B cell (primary cell): ENCODE measurements at regions not wholly inside any gene's neighbourhood (a gene's known extent, or its start where the extent isn't known, plus 50 kb on each side); places are given as distances from the start of the nearest gene placed in this dataset.

Experiments used
- ATAC-seq: fragments of 200-7000 bp; cut with Tn5 transposase; one replicate; pipeline ENCODE4 v1.10.0; 2021; ENCODE audit warnings: low read depth, mild to moderate bottlenecking, moderate number of reproducible peaks, moderate library complexity
- CTCF ChIA-PET: fragments of 350-600 bp; sonication (Branson Sonifier 250); formaldehyde crosslinking; loops from one replicate; lab custom pipeline; 2021; ENCODE audit warnings: antibody characterized with exemption, inconsistent platforms; lab: Charles Lee
- POLR2A ChIA-PET: fragments of 350-600 bp; sonication (Branson Sonifier 250); formaldehyde crosslinking; loops from one replicate; lab custom pipeline; 2021; ENCODE audit warnings: antibody characterized with exemption; lab: Charles Lee
- DNase-seq: peaks from one replicate; pipeline ENCODE4 v3.0.0; 2013
- H2AFZ ChIP-seq: 2 replicates; pipeline ENCODE4 v1.6.1; 2012; ENCODE audit warnings: mild to moderate bottlenecking, low read depth, low read length; ENCODE audit not compliant: insufficient read depth, poor library complexity, severe bottlenecking
- H3K27ac ChIP-seq, 2 donors: 1 replicate in 1 of 2; 2 replicates in 1 of 2; pipeline ENCODE4 v1.5.1; 2012 to 2013; ENCODE audit warnings: low read length in 2 of 2, mild to moderate bottlenecking in 2 of 2, moderate library complexity in 1 of 2
- H3K27me3 ChIP-seq, 4 experiments: fragments of 200-600 bp in 1 of 4; sonication (generic) in 1 of 4; replicated peaks in 1 of 4; 1 replicate in 2 of 4; 2 replicates in 2 of 4; pipeline versions ENCODE4 v1.6.1 to v1.7.0; 2013 to 2016; ENCODE audit warnings: low read length in 3 of 4, mild to moderate bottlenecking in 2 of 4, mixed read lengths in 1 of 4, moderate library complexity in 1 of 4; ENCODE audit not compliant: insufficient read depth in 4 of 4, control insufficient read depth in 3 of 4; ENCODE audit errors: control extremely low read depth in 1 of 4
- H3K36me3 ChIP-seq, 2 experiments: replicated peaks in 1 of 2; 1 replicate in 1 of 2; 2 replicates in 1 of 2; pipeline versions ENCODE4 v1.6.1 to v1.7.1; 2013; ENCODE audit warnings: low read length in 1 of 2; ENCODE audit not compliant: insufficient read depth in 2 of 2, control insufficient read depth in 1 of 2; ENCODE audit errors: control extremely low read depth in 1 of 2, extremely low read depth in 1 of 2
- H3K4me1 ChIP-seq, 2 donors: fragments of 200-600 bp in 1 of 2; sonication (generic) in 1 of 2; 1 replicate in 1 of 2; 2 replicates in 1 of 2; pipeline versions ENCODE4 v1.5.1 to v1.6.1; 2013 to 2017; ENCODE audit warnings: low read length in 2 of 2; ENCODE audit not compliant: control insufficient read depth in 2 of 2, insufficient read depth in 2 of 2
- H3K4me2 ChIP-seq: replicated peaks from 2 replicates; pipeline ENCODE3; 2012; ENCODE audit warnings: mild to moderate bottlenecking, low read depth, low read length; ENCODE audit not compliant: poor library complexity, severe bottlenecking
- H3K4me3 ChIP-seq, 5 experiments: fragments of 200-600 bp in 1 of 5; sonication (generic) in 1 of 5; 1 replicate in 3 of 5; 2 replicates in 2 of 5; pipeline versions ENCODE4 v1.5.1 to v1.7.0; 2011 to 2016; ENCODE audit warnings: low read length in 4 of 5, mild to moderate bottlenecking in 4 of 5, low read depth in 2 of 5, control low read depth in 1 of 5, moderate library complexity in 1 of 5; ENCODE audit not compliant: insufficient read depth in 1 of 5; ENCODE audit errors: control extremely low read depth in 1 of 5, extremely low read depth in 1 of 5
- H3K79me2 ChIP-seq: fragments of 200-600 bp; sonication (generic); one replicate; pipeline ENCODE4 v1.6.0; 2016; ENCODE audit warnings: low read length; ENCODE audit not compliant: control insufficient read depth, insufficient read depth
- H3K9ac ChIP-seq: fragments of 200-600 bp; sonication (generic); 2 replicates; pipeline ENCODE4 v1.6.1; 2017; ENCODE audit warnings: mild to moderate bottlenecking, low read length, moderate library complexity
- H3K9me3 ChIP-seq, 3 donors: one replicate each; pipeline versions ENCODE4 v1.6.1 to v1.7.1; 2013; ENCODE audit warnings: low read length in 2 of 3; ENCODE audit not compliant: control insufficient read depth in 2 of 3, insufficient read depth in 1 of 3; ENCODE audit errors: control extremely low read depth in 1 of 3
- H4K20me1 ChIP-seq: 2 replicates; pipeline ENCODE4 v1.6.0; 2012; ENCODE audit warnings: mild to moderate bottlenecking, low read length; ENCODE audit not compliant: insufficient read depth, control insufficient read depth, poor library complexity, severe bottlenecking
- H3K27ac Mint-ChIP-seq: one replicate; pipeline ENCODE4 v1.8.0; 2021; ENCODE audit warnings: mixed read lengths
- H3K27me3 Mint-ChIP-seq: one replicate; pipeline ENCODE4 v1.8.0; 2021; ENCODE audit warnings: mixed read lengths
- H3K4me1 Mint-ChIP-seq: one replicate; pipeline ENCODE4 v1.8.0; 2021; ENCODE audit warnings: mixed read lengths
- H3K4me3 Mint-ChIP-seq: one replicate; pipeline ENCODE4 v1.8.0; 2021; ENCODE audit warnings: mixed read lengths
- H3K9me3 Mint-ChIP-seq: one replicate; pipeline ENCODE4 v1.8.0; 2022; ENCODE audit warnings: mixed read lengths; ENCODE audit not compliant: insufficient read depth
- EZH2 ChIP-seq: IDR thresholded peaks from 2 replicates; pipeline ENCODE4 v1.6.1; 2012; ENCODE audit warnings: borderline replicate concordance, low read depth, mild to moderate bottlenecking, moderate library complexity, low read length; ENCODE audit not compliant: insufficient read depth, poor library complexity, severe bottlenecking
- WGBS: methylation state at CpG from one replicate; pipeline ENCODE4 v1.1.5; 2013; ENCODE audit warnings: missing lambda C conversion rate; ENCODE audit not compliant: insufficient coverage; 5-methylcytosine and 5-hydroxymethylcytosine counted together
- intact Hi-C: fragments of 100-400 bp; cut with micrococcal nuclease; formaldehyde crosslinking; loops from one replicate; pipeline ENCODE4 v1.10.0; 2022
- TF ChIP-seq, protein P1 (sequence below): fragments of 200-600 bp; IDR thresholded peaks from one replicate; pipeline ENCODE4 v1.8.0; 2022; ENCODE audit warnings: antibody characterized with exemption, mild to moderate bottlenecking

DNA sequence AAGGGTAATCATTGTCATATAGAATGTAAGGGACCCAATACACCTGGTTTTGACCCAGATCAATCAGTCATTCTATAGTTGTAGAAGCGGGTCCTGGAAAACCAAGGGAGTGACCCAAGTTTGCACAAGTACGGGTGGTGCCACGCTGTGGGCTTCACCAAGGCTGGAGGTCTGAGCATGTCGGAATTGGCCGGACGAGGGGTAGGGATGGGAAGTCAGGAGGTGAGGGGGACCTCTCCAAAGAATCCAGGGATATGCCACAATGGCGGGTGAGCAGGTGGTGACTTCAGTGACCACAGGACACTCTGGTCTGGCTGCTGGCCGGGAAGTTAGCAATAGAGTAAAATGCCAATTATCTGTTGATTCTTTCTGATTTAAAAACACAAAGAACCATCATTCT lies 186.6 kb upstream of the FOXQ1 start:
- intact Hi-C loops: no loop called here
- CTCF ChIA-PET: no interaction called here
- Histone ChIP-seq H3K79me2 (no peaks in the 10 kb centered on the region), H3K4me2 (no peak overlapping the region), H3K27ac (no peak overlapping the region), H3K9ac (no peak overlapping the region), H3K4me1 (no peaks in the 10 kb centered on the region), H3K4me3 (no peak overlapping the region), H4K20me1 (no peaks in the 10 kb centered on the region), H2AFZ (no peak overlapping the region), H3K27me3 (peaks cover 0 to 4% (median 0%) of the 10 kb centered on the region in 4 experiments), H3K9me3 (no peaks in the 10 kb centered on the region), H3K36me3 (no peaks in the 10 kb centered on the region)
- POLR2A ChIA-PET: no interaction called here
- Mint-ChIP-seq H3K4me1 (no peaks in the 10 kb centered on the region), H3K27ac (no peak overlapping the region), H3K9me3 (peaks cover 2% of the 10 kb centered on the region), H3K4me3 (no peak overlapping the region), H3K27me3 (peaks cover 6% of the 10 kb centered on the region)
- TF ChIP-seq, protein P1, sequence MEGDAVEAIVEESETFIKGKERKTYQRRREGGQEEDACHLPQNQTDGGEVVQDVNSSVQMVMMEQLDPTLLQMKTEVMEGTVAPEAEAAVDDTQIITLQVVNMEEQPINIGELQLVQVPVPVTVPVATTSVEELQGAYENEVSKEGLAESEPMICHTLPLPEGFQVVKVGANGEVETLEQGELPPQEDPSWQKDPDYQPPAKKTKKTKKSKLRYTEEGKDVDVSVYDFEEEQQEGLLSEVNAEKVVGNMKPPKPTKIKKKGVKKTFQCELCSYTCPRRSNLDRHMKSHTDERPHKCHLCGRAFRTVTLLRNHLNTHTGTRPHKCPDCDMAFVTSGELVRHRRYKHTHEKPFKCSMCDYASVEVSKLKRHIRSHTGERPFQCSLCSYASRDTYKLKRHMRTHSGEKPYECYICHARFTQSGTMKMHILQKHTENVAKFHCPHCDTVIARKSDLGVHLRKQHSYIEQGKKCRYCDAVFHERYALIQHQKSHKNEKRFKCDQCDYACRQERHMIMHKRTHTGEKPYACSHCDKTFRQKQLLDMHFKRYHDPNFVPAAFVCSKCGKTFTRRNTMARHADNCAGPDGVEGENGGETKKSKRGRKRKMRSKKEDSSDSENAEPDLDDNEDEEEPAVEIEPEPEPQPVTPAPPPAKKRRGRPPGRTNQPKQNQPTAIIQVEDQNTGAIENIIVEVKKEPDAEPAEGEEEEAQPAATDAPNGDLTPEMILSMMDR: no peak
- DNase-seq (no peak), ATAC-seq (no peak)
- 100% methylated on average over 6 of the region's 8 CpGs for WGBS

DNA sequence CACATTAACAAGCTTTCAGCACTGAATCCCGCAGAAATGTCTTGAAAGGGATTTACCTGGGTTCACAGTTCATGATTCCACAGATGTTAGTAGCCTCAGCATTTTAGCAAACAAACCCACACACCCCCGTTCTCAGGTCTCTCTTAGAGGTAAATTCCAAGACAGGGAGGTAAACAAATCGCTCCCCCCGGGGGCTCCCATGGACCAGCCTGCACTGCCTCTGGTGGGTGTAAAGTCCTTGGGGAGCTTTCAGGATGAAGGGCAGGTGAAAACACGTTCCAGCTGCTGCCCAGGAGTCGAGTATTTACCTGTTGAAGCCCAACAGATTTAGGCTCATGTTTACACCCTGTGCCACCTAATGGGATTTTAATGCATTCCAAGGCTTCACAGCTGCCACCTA lies 187.0 kb upstream of the FOXQ1 start:
- H3K9ac ChIP-seq: no peak overlapping the region
- H3K27ac Mint-ChIP-seq: no peak overlapping the region
- ATAC-seq: no peak
- no peaks in the 10 kb centered on the region for H3K36me3 ChIP-seq
- no peak for TF ChIP-seq EZH2
- TF ChIP-seq, protein P1: no peak
- H4K20me1 ChIP-seq: no peaks in the 10 kb centered on the region
- intact Hi-C loops: no loop called here
- H3K4me1 Mint-ChIP-seq: no peaks in the 10 kb centered on the region
- H3K27me3 Mint-ChIP-seq: peaks cover 6% of the 10 kb centered on the region
- H3K4me2 ChIP-seq: no peak overlapping the region
- H2AFZ ChIP-seq: no peak overlapping the region
- no peaks in the 10 kb centered on the region for H3K79me2 ChIP-seq
- no peak overlapping the region for H3K4me3 Mint-ChIP-seq
- H3K4me1 ChIP-seq: no peaks in the 10 kb centered on the region
- H3K4me3 ChIP-seq: no peak overlapping the region
- no peak for DNase-seq
- CTCF ChIA-PET: no interaction called here
- POLR2A ChIA-PET: no interaction called here
- 66% methylated on average over 3 of the region's 6 CpGs for WGBS
- no peak overlapping the region for H3K27ac ChIP-seq
- peaks cover 2% of the 10 kb centered on the region for H3K9me3 Mint-ChIP-seq
- H3K27me3 ChIP-seq: peaks cover 0 to 7% (median 0%) of the 10 kb centered on the region in 4 experiments
- no peaks in the 10 kb centered on the region for H3K9me3 ChIP-seq
